Endothelial cell of umbilical vein (primary cell): ENCODE measurements at regions not wholly inside any gene's neighbourhood (a gene's known extent, or its start where the extent isn't known, plus 50 kb on each side); places are given as distances from the start of the nearest gene placed in this dataset.

ENCODE experiments used
- BruUV-seq: library from RNA; stranded (reverse); fragments of 400-500 nt; replicated peaks from 2 replicates; lab custom pipeline; 2021; lab: Mats Ljungman, UMichigan
- CTCF ChIA-PET: fragments of 300-600, 350-600 bp; sonication (Branson Sonifier 250); formaldehyde crosslinking; loops from one replicate; lab custom pipeline; 2021; ENCODE audit warnings: antibody characterized with exemption, inconsistent platforms; lab: Charles Lee
- POLR2A ChIA-PET: fragments of 300-600, 350-600 bp; sonication (Branson Sonifier 250); formaldehyde crosslinking; loops from one replicate; lab custom pipeline; 2021; ENCODE audit warnings: antibody characterized with exemption, inconsistent platforms; lab: Charles Lee
- DNase-seq: peaks from one replicate; pipeline ENCODE4 v3.0.0-alpha.2; 2011; ENCODE audit warnings: low read depth, low spot score
- FAIRE-seq: peaks from 2 replicates; lab custom pipeline; 2011; peaks lifted over from hg19 to GRCh38; lab: Jason Lieb, UNC
- H2AFZ ChIP-seq: 2 replicates; pipeline ENCODE4 v1.6.0; 2012; ENCODE audit warnings: low read depth, low read length, control low read depth, inconsistent platforms
- H3K27ac ChIP-seq: 2 replicates; pipeline ENCODE4 v1.5.1; 2011; ENCODE audit warnings: low read depth, mild to moderate bottlenecking, control low read depth, low read length, moderate library complexity; ENCODE audit not compliant: insufficient read depth
- H3K27me3 ChIP-seq, 2 experiments: 2 replicates each; pipeline versions ENCODE4 v1.6.0 to v1.6.1; 2011; ENCODE audit warnings: low read length in 2 of 2, mixed read lengths in 1 of 2; ENCODE audit not compliant: control insufficient read depth in 2 of 2, insufficient read depth in 2 of 2
- H3K36me3 ChIP-seq, 2 experiments: 2 replicates in 1 of 2; 3 replicates in 1 of 2; pipeline ENCODE4 v1.5.1; 2011; ENCODE audit warnings: low read length in 2 of 2, mild to moderate bottlenecking in 1 of 2, moderate library complexity in 1 of 2; ENCODE audit not compliant: control insufficient read depth in 2 of 2, insufficient read depth in 2 of 2; ENCODE audit errors: extremely low read depth in 1 of 2
- H3K4me1 ChIP-seq: 3 replicates; pipeline ENCODE4 v1.5.1; 2011; ENCODE audit warnings: mild to moderate bottlenecking, low read length; ENCODE audit not compliant: control insufficient read depth, insufficient read depth; ENCODE audit errors: extremely low read depth
- H3K4me2 ChIP-seq: 2 replicates; pipeline ENCODE4 v1.6.1; 2011; ENCODE audit warnings: low read length, control low read depth, mixed read lengths; ENCODE audit not compliant: insufficient read depth
- H3K4me3 ChIP-seq, 3 experiments: fragments of 200-600 bp in 1 of 3; sonication (generic), shearing (Covaris generic) in 1 of 3; replicated peaks in 1 of 3; 2 replicates each; pipeline ENCODE4 v1.5.1; 2011 to 2016; ENCODE audit warnings: control low read depth in 3 of 3, low read length in 3 of 3, mild to moderate bottlenecking in 2 of 3, inconsistent platforms in 1 of 3, low read depth in 1 of 3, moderate library complexity in 1 of 3; ENCODE audit not compliant: insufficient read depth in 1 of 3
- H3K79me2 ChIP-seq: 2 replicates; pipeline ENCODE4 v1.6.0; 2012; ENCODE audit warnings: low read length, inconsistent platforms; ENCODE audit not compliant: control insufficient read depth, insufficient read depth
- H3K9ac ChIP-seq: replicated peaks from 2 replicates; pipeline ENCODE3; 2011; ENCODE audit warnings: low read length, control low read depth; ENCODE audit not compliant: insufficient read depth; ENCODE audit errors: extremely low read depth
- H3K9me1 ChIP-seq: replicated peaks from 3 replicates; pipeline ENCODE4 v1.6.0; 2011; ENCODE audit warnings: mild to moderate bottlenecking, low read length; ENCODE audit not compliant: control insufficient read depth, insufficient read depth; ENCODE audit errors: extremely low read depth
- H3K9me3 ChIP-seq: replicated peaks from 2 replicates; pipeline ENCODE4 v1.5.1; 2012; ENCODE audit warnings: low read length, inconsistent platforms; ENCODE audit not compliant: control insufficient read depth, insufficient read depth
- H4K20me1 ChIP-seq: replicated peaks from 2 replicates; pipeline ENCODE3; 2011; ENCODE audit warnings: mild to moderate bottlenecking, low read length; ENCODE audit not compliant: control insufficient read depth, insufficient read depth; ENCODE audit errors: extremely low read depth
- CTCF ChIP-seq, 2 donors: IDR thresholded peaks; 1 replicate in 1 of 2; 2 replicates in 1 of 2; pipeline ENCODE4 v1.5.1; 2011; ENCODE audit warnings: low read length in 2 of 2, mild to moderate bottlenecking in 2 of 2, moderate library complexity in 2 of 2, control low read depth in 1 of 2, inconsistent platforms in 1 of 2, low read depth in 1 of 2; ENCODE audit not compliant: insufficient read depth in 1 of 2; ENCODE audit errors: extremely low read depth in 1 of 2
- EZH2 ChIP-seq: IDR thresholded peaks from 2 replicates; pipeline ENCODE4 v1.6.1; 2012; ENCODE audit warnings: borderline replicate concordance, low read depth, mild to moderate bottlenecking, moderate library complexity, low read length, inconsistent platforms; ENCODE audit not compliant: severe bottlenecking
- FOS ChIP-seq: IDR thresholded peaks from 2 replicates; pipeline ENCODE4 v1.6.1; 2011; ENCODE audit warnings: mild to moderate bottlenecking, low read length, moderate library complexity, borderline replicate concordance; ENCODE audit not compliant: insufficient read depth
- GATA2 ChIP-seq: IDR thresholded peaks from 2 replicates; pipeline ENCODE4 v1.7.0; 2011; ENCODE audit warnings: low read depth, mild to moderate bottlenecking, moderate library complexity, mixed read lengths, low read length; ENCODE audit not compliant: insufficient read length, insufficient read depth
- JUN ChIP-seq: IDR thresholded peaks from 2 replicates; pipeline ENCODE4 v1.6.1; 2011; ENCODE audit warnings: borderline replicate concordance, low read depth; ENCODE audit not compliant: insufficient read length, insufficient read depth
- MAX ChIP-seq: IDR thresholded peaks from 2 replicates; pipeline ENCODE4 v1.6.1; 2011; ENCODE audit not compliant: insufficient read depth, insufficient read length
- MYC ChIP-seq: IDR thresholded peaks from one replicate; pipeline ENCODE4 v1.6.1; 2011; ENCODE audit warnings: mild to moderate bottlenecking, low read depth, low read length
- POLR2A ChIP-seq: IDR thresholded peaks from 2 replicates; pipeline ENCODE4 v1.6.1; 2012; ENCODE audit warnings: low read depth, mild to moderate bottlenecking, control low read depth, low read length
- POLR2AphosphoS5 ChIP-seq: IDR thresholded peaks from 2 replicates; pipeline ENCODE4 v1.6.1; 2012; ENCODE audit warnings: low read depth, mild to moderate bottlenecking, control low read depth, low read length, moderate library complexity; ENCODE audit not compliant: insufficient read depth
- dilution Hi-C: fragments of 300-500 bp; cut with MboI; formaldehyde crosslinking; loops from one replicate; pipeline ENCODE4 v1.15.0; 2019; ENCODE audit warnings: low sequenced_read_pairs; ENCODE audit not compliant: extremely low pct_ligation_motif_present
- intact Hi-C: fragments of 100-400 bp; cut with micrococcal nuclease; formaldehyde crosslinking; loops from one replicate; pipeline ENCODE4 v1.10.0; 2022

DNA sequence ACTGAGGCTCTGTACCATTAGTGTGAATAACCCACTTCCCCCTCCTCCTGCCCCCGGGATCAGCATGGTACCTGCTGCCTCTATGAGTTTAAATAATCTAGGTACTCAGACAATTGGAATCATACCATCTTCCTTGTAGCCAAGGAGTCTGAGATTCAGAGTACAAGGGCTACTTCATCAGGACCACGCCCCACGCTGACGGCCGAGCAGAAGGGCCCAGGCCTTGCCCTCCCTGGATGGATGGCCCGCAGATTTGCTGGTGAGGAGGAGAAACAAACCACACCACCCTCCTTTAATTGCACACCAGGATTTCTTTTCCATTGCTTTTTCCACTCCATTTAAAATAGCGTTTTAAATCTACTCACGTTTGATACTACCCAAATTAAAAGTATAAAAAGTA is 649.9 kb upstream of the ADARB2 start:
- Histone ChIP-seq H3K4me1 (no peaks in the 10 kb centered on the region), H2AFZ (no peak overlapping the region), H3K4me2 (no peak overlapping the region), H3K27ac (no peak overlapping the region), H3K27me3 (no peaks in the 10 kb centered on the region), H3K9me3 (peaks cover 2% of the 10 kb centered on the region), H3K79me2 (no peaks in the 10 kb centered on the region), H3K36me3 (no peaks in the 10 kb centered on the region), H3K4me3 (no peak overlapping the region), H4K20me1 (no peaks in the 10 kb centered on the region), H3K9ac (no peak overlapping the region), H3K9me1 (no peaks in the 10 kb centered on the region)
- dilution Hi-C loops (no loop called here), intact Hi-C loops (no loop called here)
- ChIA-PET POLR2A (no interaction called here), CTCF (no interaction called here)
- TF ChIP-seq EZH2 = no peak
- TF ChIP-seq POLR2AphosphoS5 = no peak
- TF ChIP-seq CTCF (IDR thresholded peaks at IDR 0.05; ENCODE audit: extremely low read depth in 1 of 2, insufficient read depth in 1 of 2, low read depth in 1 of 2, low read length in 2 of 2) = no peak
- TF ChIP-seq JUN = no peak
- no peak for DNase-seq
- FAIRE-seq = no peak
- BruUV-seq = no TSS peak

DNA sequence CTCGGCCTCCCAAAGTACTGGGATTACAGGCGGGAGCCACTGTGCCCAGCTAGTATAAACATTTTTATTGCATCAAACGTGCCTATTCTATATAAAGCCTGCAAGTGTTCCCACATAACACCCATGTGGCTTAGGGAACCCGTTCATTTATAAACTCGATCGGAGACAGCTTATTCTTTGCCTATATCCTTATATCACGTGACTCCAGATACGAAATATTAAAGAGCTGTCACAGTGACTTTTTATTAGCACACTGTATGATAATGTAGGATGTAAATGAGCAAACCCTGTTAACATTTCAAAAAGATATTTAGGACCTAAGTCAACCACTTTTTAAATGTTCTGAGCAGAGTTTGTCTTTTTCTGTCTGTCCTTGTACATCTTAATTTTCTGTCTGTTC is 642.9 kb upstream of the ADARB2 start:
- Histone ChIP-seq H3K79me2 (no peaks in the 10 kb centered on the region), H3K4me2 (no peak overlapping the region), H3K9me1 (no peaks in the 10 kb centered on the region), H3K36me3 (no peaks in the 10 kb centered on the region), H3K27ac (no peak overlapping the region), H3K9ac (no peak overlapping the region), H3K4me3 (no peak overlapping the region), H3K27me3 (no peaks in the 10 kb centered on the region), H2AFZ (no peak overlapping the region), H3K9me3 (peaks cover 4% of the 10 kb centered on the region), H3K4me1 (no peaks in the 10 kb centered on the region), H4K20me1 (no peaks in the 10 kb centered on the region)
- ChIA-PET CTCF (no interaction called here), POLR2A (no interaction called here)
- FAIRE-seq = no peak
- intact Hi-C loops (no loop called here), dilution Hi-C loops (no loop called here)
- TF ChIP-seq POLR2AphosphoS5 (no peak), CTCF (IDR thresholded peaks at IDR 0.05; ENCODE audit: extremely low read depth in 1 of 2, insufficient read depth in 1 of 2, low read depth in 1 of 2, low read length in 2 of 2) (no peak), JUN (no peak), EZH2 (no peak), POLR2A (no peak), FOS (no peak), GATA2 (no peak), MYC (no peak), MAX (no peak)
- DNase-seq = no peak
- BruUV-seq = no TSS peak
